Left colon (tissue), 2 donors: ENCODE measurements at regions not wholly inside any gene's neighbourhood (a gene's known extent, or its start where the extent isn't known, plus 50 kb on each side); places are given as distances from the start of the nearest gene placed in this dataset.

Experiments
- ATAC-seq: fragments of 200-7000 bp; cut with Tn5 transposase; one replicate; pipeline ENCODE4 v1.9.1; 2020; ENCODE audit warnings: mild to moderate bottlenecking, moderate library complexity
- DNase-seq, 2 donors: peaks; one replicate each; pipeline ENCODE4 v3.0.0-alpha.2; 2020
- intact Hi-C, 2 donors: fragments of 100-400 bp; cut with DNase I in 1 of 2; cut with micrococcal nuclease in 1 of 2; formaldehyde crosslinking; loops; one replicate each; pipeline versions ENCODE4 v1.11.2 to v1.14.0; 2022; cut with DNase I, micrococcal nuclease
- donor health status: DM: no; HTN: no; CAD: no.
- donor health status: DM: yes; HTN: yes; CAD: no.

- no peak for ATAC-seq
- intact Hi-C loops: no loop called here
- no peak for DNase-seq
Measured at GRCh38 chr2:223418604-223419199, 183.5 kb downstream of the SCG2 start.

GRCh38 chr2:223420048-223420447, 182.1 kb downstream of the SCG2 start:
- intact Hi-C loops: no loop called here
- DNase-seq: no peak
- no peak for ATAC-seq

DNA sequence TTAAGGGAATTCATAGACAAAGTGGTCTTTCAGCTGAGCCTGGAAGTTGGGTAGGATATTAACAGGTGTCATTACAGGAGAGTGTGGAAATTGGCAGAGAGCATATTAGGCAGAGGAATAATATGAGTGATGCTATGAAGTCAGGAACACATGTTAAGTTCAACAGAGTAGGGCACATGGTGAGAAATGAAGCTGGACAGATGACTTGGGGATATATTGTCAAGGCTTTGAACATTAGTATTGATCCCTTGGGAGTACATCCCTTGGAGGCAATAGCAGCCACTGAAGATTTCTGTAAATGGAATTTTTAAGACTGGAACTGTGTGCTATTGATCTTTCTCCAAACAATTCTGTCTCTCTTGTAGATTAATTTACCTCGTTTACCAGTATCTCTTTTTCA, 170.7 kb downstream of the SCG2 start:
- no peak for ATAC-seq

DNA sequence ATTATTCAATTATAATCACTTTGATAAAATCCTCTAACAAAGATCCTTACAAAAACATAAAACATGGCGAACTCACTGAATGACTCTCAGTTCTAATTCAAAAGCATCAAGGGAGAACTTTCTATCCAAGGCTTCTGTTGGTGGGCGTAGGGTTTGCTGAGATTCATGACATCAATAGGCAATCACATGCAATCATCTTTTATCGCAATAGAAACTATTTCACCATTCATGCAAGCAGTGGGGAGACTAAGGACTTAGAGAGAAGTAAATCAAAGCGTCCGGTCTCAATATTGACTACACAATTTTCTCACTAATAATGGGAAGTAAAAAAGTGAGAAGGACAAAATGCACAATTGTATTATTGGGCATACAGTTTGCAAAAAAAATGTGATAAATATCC, 168.7 kb downstream of the SCG2 start:
- no peak for DNase-seq
- intact Hi-C loops: no loop called here
- no peak for ATAC-seq

More for the DNA sequence above, 170.7 kb downstream of the SCG2 start:
- DNase-seq: no peak
- intact Hi-C loops: no loop called here

- no peak for ATAC-seq
- intact Hi-C loops: no loop called here
Measured at GRCh38 chr2:223437788-223438187, 164.4 kb downstream of the SCG2 start.

DNA sequence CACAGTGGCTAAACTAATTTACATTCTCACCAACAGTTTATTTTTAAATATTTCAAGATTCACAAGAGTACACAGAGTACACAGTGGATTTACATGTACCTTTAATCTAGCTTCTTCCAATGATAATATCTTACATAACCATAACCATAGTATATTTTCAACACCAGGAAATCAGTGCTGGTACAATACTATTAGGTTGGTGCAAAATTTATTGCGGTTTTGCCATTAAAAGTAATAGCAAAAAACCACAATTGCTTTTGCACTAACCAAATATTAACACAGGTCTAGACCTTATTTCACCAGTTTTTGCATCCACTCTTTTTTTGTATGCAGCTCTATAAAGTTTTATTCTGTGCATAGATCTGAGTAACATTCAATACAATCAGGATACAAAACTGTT, 163.0 kb downstream of the SCG2 start:
- no peak for ATAC-seq
- intact Hi-C loops: no loop called here
- DNase-seq: no peak

More at GRCh38 chr2:223437788-223438187, 164.4 kb downstream of the SCG2 start:
- no peak for DNase-seq

GRCh38 chr2:223439786-223440185, 162.4 kb downstream of the SCG2 start:
- ATAC-seq: no peak
- no peak for DNase-seq
- intact Hi-C loops: no loop called here

GRCh38 chr2:223442847-223443246, 159.3 kb downstream of the SCG2 start:
- intact Hi-C loops: no loop called here
- ATAC-seq (no peak), DNase-seq (no peak)

DNA sequence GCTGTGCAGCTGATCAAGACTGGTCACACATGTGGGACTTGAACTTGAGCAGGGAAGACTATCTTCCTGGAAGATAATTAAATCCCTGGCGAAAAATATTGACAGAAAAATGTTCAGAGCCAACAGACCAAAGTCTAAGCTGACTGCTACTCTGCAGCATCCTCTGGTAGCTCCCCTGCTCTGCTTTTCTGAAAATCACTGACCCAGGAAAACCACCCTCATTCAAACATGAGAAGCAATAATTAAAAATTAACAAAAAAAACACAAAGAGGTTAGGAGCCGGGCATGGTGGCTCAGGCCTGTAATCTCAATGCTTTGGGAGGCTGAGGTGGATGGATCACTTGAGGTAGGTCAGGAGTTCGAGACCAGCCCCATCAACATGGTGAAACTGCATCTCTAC, 151.9 kb downstream of the SCG2 start:
- intact Hi-C loops: no loop called here
- ATAC-seq: no peak

GRCh38 chr2:223457301-223457700, 144.9 kb downstream of the SCG2 start:
- DNase-seq: no peak
- ATAC-seq: no peak
- intact Hi-C loops: no loop called here

More for the DNA sequence above, 151.9 kb downstream of the SCG2 start:
- no peak for DNase-seq

- ATAC-seq (no peak), DNase-seq (no peak)
- intact Hi-C loops: no loop called here
Measured at GRCh38 chr2:223459328-223459939, 142.7 kb downstream of the SCG2 start.

DNA sequence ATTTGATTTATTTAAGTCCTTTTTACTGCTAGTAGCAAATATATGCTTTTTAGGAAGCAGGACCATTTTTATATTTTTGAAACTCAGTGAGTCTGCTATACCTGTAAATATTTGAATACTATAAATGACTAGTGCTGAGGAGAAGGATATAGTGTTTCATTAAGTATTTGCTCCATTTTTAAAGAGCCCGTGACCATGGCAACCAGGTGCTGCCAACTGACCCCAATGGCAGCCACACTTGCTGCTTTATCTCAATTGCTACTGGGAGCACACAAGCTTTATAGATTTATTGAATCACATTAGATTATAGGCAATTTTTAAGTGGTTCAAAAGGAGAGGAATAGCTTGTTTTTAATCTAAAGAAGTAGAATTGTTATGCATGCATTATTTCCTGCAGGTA, 142.0 kb downstream of the SCG2 start:
- intact Hi-C loops: no loop called here
- no peak for ATAC-seq
- DNase-seq: no peak

GRCh38 chr2:223460774-223461211, 141.4 kb downstream of the SCG2 start:
- ATAC-seq (no peak), DNase-seq (no peak)
- intact Hi-C loops: no loop called here

- ATAC-seq (no peak), DNase-seq (no peak)
- intact Hi-C loops: no loop called here
Measured at GRCh38 chr2:223464071-223464470, 138.1 kb downstream of the SCG2 start.

- ATAC-seq: no peak
- peak; percentile 20 to 47 for DNase-seq
- intact Hi-C loops: no loop called here
Measured at GRCh38 chr2:223465793-223466192, 136.4 kb downstream of the SCG2 start.

DNA sequence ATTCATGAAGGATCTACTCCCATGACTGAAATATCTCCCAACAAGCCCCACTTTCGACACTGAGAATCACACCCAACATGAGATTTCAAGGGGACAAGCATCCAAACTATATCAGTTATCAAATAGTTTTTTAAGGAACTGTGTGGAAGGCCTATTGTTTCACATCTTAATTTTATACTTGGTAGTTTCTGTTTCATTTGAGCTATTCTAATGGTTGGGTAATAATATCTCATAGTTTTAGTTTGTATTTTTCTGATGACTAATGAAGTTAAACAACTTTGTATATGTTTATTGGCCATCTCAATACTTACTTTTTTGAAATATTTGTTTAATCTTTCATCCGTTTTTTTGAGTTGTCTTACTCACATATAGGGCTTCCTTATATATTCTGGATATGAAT, 135.0 kb downstream of the SCG2 start:
- no peak for DNase-seq
- intact Hi-C loops: no loop called here
- no peak for ATAC-seq

DNA sequence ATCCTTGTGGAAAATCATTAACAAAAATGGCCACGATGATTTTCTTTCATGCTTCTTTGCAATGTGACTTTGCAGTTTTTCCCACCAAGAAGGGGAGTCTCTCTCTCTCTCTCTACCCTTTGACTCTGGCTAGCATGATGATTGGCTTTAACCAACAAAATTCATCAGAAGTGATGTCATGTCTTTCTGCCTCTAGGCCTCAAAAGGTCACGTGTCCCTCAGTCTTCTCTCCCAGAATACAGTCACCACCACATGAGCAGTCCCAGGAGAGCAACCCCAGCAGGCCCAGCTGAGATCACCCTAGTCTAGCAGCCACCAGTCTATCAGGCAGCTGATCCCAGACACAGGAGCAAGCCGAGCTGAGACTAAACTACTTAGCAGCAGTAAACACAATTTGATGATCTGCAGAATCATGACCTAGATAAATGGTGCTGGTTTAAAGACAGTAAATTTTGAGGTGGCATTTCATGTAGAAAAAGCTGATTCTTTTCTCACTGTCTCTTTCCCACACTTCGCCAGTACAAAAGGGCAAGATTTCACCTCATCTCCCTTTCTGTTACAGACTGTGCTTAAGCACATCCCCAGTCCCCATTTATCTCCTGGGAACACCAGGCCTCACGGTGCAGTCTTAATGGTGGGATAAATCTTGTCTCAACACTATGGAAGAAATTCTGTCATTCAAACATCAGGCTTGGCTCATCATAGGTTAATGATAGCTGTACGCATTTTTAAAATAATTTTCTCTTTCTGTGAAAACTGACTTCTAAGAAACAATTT, 132.7 kb downstream of the SCG2 start:
- ATAC-seq (no peak), DNase-seq (peak; percentile 10 to 37)
- intact Hi-C loops: no loop called here

DNA sequence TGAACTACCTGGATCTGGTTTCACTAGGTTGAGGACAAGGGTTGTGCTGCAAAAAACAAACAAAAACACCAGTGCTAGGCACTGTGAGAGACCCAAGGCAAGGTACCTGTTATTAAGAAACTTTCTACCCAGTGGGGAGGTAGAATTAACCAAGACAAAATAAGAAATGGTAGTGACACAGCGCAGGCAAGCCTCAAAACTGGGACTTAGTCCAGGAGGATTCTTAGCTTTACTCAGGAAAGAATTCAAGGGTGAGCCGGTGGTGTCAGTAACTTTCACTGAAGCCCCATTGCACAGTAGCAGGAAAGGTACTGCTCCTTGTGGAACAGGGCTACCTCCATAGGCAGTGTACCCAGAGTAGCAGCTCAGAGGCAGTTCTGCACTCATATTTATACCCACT, 131.6 kb downstream of the SCG2 start:
- ATAC-seq (no peak), DNase-seq (no peak)
- intact Hi-C loops: no loop called here

DNA sequence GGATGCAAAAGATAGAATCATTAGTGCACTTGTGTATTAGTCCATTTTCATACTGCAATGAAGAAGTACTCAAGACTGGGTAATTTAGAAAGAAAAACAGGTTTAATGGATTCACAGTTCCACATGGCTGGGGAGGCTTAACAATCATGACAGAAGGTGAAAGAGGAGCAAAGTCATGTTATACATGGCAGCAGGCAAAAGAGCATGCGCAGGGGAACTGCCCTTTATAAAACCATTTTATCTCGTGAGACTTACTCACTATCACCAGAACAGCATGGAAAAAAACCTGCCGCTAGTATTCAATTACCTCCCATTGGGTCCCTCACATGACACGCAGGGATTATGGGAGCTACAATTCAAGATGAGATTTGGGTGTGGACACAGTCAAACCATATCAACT, 129.4 kb downstream of the SCG2 start:
- ATAC-seq (no peak), DNase-seq (no peak)
- intact Hi-C loops: no loop called here

DNA sequence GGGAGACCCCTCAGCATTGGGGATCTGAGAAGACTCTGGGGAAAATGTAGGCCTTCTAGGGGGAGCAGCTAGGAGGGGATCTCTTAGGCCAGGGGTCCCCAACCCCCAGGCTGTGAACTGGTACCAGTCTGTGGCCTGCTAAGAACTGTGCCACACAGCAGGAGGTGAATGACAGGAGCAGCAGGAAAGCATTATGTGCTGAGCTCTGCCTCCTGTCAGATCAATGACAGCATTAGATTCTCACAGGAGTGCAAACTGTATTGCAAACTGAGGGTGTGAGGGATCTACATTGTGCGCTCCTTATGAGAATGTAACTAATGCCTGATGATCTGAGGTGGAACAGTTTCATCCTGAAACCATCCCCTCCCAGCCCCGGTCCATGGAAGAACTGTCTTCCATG, 127.3 kb downstream of the SCG2 start:
- intact Hi-C loops: no loop called here
- no peak for ATAC-seq

More for the DNA sequence above, 127.3 kb downstream of the SCG2 start:
- DNase-seq: no peak
